ENCODE measurements at regions not wholly inside any gene's neighbourhood (a gene's known extent, or its start where the extent isn't known, plus 50 kb on each side); places are given as distances from the start of the nearest gene placed in this dataset.

GRCh38 chr12:127297327-127297726, 969.6 kb upstream of the TMEM132C start:
- DNase-seq, result no peak

DNA sequence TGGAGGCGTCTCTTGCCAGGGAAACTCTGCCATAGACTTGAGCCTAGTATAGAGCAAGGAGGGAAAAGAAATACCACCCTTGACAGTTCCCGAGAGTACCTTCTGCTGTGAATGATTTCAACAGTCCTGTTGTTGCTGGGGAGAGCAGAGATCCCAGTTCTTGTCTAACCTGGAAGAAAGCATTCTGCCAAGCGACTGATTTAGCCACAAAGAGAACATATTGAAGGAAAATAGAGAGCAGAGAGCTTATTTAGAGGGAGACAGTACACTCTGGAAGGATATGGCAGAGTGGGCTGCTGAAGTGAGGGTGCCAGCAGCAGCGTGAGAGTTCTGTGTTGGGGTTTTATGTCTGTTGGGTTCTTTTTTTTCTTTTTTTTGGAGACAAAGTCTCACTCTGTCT, 966.9 kb upstream of the TMEM132C start:
- DNase-seq, result no peak

DNA sequence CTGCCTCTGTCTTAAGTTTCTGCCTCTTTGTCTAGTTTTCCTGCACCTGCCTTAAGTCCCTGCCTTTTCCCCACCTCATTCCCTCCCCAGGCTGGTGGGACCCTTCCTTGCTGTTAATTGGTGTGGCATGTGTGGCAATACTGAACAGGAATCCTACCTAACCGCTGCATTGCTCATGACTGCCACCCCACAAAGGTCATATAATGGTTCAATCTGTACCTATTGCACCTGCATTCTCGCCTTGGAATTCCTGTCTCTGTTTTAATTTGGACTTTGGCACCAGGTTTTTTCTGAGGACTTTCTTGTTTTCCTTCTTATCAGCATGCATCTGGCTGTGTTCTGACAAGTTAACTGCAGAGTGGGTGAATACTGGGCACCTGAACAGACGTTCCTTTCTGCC, 966.2 kb upstream of the TMEM132C start:
- DNase-seq, result no peak

DNA sequence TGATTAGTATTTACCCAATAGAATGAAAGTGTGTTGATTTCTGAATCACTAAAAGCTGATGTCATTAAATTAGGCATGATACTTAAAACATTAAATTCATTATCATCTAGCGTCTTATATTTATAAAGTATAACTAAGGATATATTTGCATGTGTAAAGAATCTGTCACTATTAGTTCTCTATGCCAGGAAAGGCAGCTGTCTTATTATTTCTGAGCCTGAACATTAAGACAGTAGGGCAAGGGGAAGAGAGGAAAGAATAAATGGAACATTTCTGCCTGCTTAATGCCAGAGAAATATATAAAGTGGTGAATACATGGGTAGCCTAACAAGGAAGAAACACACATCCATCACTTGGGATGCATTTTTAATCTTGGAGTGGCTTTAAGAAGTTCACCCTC, 965.1 kb upstream of the TMEM132C start:
- DNase-seq, result no peak

DNA sequence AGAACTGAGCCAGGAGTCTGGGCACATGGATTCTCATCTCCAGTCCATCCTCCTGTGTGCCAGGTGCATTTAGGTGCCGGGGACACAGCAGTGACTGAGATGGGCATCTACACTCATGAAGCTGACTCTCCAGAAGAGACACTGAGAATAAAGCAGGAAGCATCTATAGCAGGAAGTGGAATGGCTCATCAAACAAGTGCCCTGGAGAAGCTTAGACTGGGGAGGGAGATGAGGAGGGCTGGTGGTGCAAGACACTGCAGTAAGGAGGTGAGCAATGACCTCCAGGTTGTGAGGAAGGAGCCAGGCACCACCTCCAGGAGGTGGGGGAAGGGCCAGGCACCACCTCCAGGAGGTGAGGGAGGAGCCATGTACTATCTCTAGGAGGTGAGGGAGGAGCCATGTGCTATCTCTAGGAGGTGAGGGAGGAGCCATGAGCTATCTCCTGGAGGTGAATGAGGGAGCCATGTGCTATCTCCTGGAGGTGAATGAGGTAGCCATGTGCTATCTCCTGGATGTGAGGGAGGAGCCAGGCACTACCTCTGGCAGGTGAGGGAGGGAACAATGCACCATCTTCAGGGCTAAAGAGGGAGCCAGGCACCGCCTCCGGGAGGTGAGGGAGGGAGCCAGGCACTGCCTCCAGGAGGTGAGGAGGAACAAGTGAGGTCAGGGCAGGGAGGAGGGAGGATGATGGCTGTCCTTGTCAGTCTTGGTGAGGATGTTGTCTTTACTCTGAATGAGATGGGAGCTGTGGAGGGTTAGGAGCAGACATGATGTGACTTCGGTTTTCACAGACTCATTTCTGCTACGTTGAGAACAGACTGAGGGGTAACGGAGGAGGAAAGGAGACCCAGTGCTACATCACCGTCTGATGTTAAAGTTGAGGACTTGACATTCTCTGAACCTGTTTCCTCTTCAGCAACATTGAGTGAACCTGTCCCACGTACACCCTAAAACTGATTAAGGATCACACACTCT, 961.9 kb upstream of the TMEM132C start:
- no peak for DNase-seq

DNA sequence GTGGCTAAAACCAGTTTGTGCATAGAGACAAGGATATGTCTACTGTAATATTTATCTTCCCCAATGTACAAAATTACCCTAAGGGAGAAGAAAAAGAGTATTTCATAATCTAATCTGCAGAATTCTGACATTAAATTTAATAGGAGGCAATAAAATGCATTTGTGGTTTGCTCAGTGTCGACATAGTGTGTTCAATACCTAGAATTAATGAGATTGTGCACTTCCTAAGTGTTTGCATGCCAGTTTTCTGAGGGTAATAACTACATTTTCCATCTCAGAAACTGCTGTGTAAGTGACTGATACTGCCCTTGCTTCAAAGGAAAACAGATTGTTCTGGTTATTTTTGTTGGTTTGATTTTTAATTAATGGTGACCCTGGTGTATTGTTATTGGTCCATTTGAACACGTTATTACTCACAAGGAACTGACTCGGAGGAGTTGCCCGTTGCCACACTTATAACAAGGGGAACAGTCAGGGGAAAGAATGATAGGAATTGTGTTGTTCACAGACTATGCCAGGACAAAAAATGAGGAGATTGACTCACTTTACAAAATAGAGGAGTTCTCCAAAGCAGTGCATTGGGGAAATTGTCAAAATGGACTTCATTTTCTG, 960.3 kb upstream of the TMEM132C start:
- no peak for DNase-seq

- no peak for DNase-seq
These were observed 959.4 kb upstream of the TMEM132C start for GRCh38 chr12:127307528-127307927.

GRCh38 chr12:127308148-127308547, 958.8 kb upstream of the TMEM132C start:
- DNase-seq, result no peak

GRCh38 chr12:127310548-127310947, 956.4 kb upstream of the TMEM132C start:
- no peak for DNase-seq

- DNase-seq, result no peak
These were observed 955.1 kb upstream of the TMEM132C start for GRCh38 chr12:127311720-127312364.

GRCh38 chr12:127324681-127325080, 942.3 kb upstream of the TMEM132C start:
- no peak for DNase-seq

- no peak for DNase-seq
These were observed 939.0 kb upstream of the TMEM132C start for GRCh38 chr12:127327986-127328385.

DNA sequence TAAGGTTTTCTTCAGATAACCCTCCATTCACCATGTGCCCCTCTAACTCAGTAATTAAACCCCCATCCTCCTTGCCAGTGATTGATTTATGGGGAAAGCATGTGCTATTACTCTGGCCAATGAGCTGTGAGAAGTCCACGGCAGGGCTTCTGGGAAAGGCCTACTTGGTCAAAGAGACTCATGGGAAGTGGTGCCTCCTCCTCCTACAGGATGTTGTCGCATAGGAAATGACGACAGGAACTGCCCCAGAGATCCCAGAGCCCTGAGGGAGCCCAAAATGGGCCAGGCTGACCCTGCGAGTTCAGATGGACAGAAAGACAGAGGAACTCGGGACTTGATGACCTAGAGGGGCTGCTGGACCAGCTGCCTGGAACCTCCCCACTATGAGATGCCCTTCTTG, 938.1 kb upstream of the TMEM132C start:
- DNase-seq, result no peak

DNA sequence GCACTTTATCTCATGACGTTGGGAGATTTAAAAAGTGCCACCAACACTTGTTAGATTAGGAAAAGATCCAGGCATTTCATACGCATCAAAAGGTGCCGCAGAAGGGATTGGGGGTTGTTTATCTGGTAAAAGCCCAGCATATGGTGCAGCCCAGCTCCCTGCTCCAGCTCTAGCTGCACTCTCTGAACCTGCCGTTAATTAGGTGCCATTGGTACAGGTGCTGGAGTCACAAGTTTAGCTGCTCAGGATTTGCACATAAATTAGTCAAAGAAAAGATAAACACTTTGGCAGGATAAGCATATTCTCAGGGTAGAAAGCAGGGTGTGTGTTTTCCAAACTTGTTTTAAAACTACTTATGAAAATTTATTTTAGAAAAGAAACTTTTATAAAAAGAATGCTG, 932.6 kb upstream of the TMEM132C start:
- no peak for DNase-seq

- DNase-seq, result no peak
These were observed 931.9 kb upstream of the TMEM132C start for GRCh38 chr12:127334912-127335644.

DNA sequence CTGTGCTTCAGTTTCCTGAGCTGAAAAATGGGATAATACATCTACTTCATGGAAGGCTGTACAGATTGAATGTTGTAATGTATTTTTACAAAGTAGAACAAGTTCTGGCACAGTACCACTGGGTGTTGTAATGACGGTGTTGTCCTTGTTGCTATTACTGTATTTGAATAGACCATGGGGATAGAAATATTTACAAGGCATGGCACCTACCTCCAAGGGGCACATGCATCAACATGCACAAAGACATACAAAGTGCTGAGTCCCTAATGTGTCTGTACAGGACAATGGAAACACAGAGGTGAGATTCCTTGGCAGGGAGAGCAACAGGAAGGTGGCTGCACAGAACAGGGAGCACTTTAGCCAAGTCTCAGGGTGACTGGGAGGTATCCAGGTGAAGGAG, 930.6 kb upstream of the TMEM132C start:
- DNase-seq, result no peak

GRCh38 chr12:127339065-127339464, 927.9 kb upstream of the TMEM132C start:
- DNase-seq, result no peak

DNA sequence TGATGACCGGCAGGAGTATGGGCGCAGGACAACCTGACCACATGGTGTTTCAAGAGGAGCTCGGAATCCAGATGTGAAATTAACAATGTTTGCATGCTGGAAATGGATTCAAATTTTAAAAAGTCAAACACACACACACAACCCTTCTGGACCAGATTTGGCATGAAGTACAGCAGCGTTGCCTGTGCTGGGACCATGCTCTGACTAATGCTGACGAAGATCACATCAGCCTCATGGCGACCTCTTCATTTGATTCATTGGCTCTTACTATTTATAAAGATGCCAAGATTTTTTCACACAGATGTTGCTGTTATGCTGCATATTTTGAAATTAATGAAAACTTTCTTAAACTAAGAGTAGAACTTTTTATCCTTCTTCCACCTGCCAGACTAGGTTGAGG, 926.6 kb upstream of the TMEM132C start:
- no peak for DNase-seq

GRCh38 chr12:127342861-127343260, 924.1 kb upstream of the TMEM132C start:
- DNase-seq, result no peak

DNA sequence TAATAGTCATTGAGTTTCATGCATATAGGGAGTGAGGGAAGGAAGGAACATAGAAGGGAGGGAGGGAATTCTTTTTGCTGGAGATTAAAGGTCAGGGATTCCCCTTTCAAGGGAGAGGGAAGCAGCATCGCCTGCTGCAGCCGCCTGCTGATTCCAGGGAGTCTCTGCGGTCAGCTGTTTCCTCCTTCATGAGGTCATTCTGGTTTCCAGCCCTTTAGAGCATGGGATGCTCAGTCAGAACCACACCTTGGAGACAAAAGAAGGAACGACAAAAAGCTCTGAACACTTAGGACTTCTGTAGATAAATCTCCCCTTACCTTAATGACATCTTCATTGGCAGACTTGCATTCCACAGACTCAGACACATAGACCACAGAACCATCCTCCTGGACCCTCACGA, 923.0 kb upstream of the TMEM132C start:
- no peak for DNase-seq

DNA sequence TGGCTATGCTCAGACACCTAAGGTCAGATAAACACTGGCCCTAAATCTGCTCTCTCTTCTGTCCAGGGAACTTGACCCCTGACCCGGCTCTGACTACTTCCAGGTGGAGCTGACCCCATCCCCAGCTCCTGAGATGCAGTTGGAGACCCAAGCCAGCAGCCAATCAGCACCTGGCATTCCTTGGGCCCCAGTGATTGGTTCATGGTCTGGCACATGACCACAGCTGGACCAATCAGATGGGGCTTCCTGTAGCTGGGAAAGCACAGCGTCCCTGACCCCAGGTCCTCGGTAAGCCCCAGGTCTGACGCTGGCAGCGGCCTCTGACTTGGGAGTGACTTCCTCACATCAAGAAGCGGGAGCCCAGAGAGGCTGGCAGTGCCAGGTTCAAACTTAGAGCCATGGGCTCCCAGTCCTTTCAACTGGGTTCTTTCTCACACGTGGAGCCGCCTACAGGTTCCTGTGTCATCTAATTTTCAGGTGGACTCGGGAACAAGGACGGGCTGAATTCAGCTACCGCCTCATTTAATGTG, 915.4 kb upstream of the TMEM132C start:
- DNase-seq, result no peak

DNA sequence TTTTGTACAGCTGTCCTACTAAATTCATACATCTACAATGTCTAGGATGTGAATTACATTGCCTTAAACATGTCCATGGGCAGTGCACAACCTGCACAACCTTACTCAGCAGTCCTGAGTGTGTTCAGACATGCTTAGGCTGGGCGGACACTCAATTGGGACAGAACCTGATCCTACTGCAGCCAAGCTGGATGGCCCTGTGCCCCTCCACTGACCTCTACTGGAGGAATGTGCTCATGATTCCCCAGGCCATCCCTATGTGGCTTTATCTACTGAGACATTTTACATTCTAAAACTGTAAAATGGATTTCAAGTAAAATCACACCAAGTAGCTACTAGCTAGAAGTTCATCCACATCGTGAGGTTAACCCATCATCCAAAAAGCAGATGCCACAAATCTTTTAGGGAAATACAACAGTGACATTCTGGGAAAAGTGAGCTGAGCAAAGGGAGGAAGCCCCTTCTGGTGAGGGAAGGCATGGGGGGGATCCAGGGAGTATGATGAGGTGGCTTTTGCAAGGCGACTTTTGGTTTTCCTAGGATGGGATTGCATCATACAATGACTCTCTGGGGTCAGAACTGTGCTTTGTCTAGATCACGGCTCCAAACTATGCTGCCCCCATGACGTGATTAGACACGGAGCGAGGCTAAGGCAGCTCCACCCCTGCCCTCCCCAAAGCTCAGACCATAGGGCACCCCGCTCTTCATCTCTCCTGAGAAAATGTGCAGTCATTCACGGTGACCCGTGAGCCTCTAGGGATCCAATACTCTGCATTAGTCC, 911.7 kb upstream of the TMEM132C start:
- no peak for DNase-seq

All from GOT3 (cell line).